Osteocyte (in vitro differentiated cells): ENCODE measurements at regions not wholly inside any gene's neighbourhood (a gene's known extent, or its start where the extent isn't known, plus 50 kb on each side); places are given as distances from the start of the nearest gene placed in this dataset.

ENCODE experiments used
- DNase-seq: peaks from one replicate; pipeline ENCODE4 v3.0.0; 2021; ENCODE audit warnings: mixed read lengths; ENCODE audit not compliant: unreplicated experiment; ENCODE audit errors: extremely low spot score
- H3K27ac Mint-ChIP-seq: one replicate; pipeline ENCODE4 v1.8.0; 2021; ENCODE audit warnings: mild to moderate bottlenecking, mixed read lengths; ENCODE audit not compliant: unreplicated experiment
- H3K27me3 Mint-ChIP-seq: one replicate; pipeline ENCODE4 v1.8.0; 2021; ENCODE audit warnings: mixed read lengths; ENCODE audit not compliant: unreplicated experiment
- H3K36me3 Mint-ChIP-seq: one replicate; pipeline ENCODE4 v1.8.0; 2021; ENCODE audit warnings: mixed read lengths; ENCODE audit not compliant: unreplicated experiment
- H3K4me1 Mint-ChIP-seq: one replicate; pipeline ENCODE4 v1.8.0; 2021; ENCODE audit warnings: mixed read lengths; ENCODE audit not compliant: unreplicated experiment
- H3K4me3 Mint-ChIP-seq: one replicate; pipeline ENCODE4 v1.8.0; 2021; ENCODE audit warnings: mild to moderate bottlenecking, moderate library complexity, mixed read lengths; ENCODE audit not compliant: unreplicated experiment
- H3K9me3 Mint-ChIP-seq: one replicate; pipeline ENCODE4 v1.8.0; 2021; ENCODE audit warnings: mixed read lengths; ENCODE audit not compliant: unreplicated experiment
- CTCF ChIP-seq: fragments of 200-600 bp; sonication (generic); IDR thresholded peaks from 2 replicates; pipeline ENCODE4 v1.5.0; 2021; ENCODE audit warnings: antibody characterized with exemption, mild to moderate bottlenecking, moderate library complexity

GRCh38 chr1:95578462-95578861, 344.5 kb downstream of the RWDD3 start:
- Mint-ChIP-seq H3K36me3 (no peaks in the 10 kb centered on the region), H3K4me1 (no peaks in the 10 kb centered on the region), H3K27me3 (no peaks in the 10 kb centered on the region), H3K4me3 (no peak overlapping the region), H3K27ac (no peak overlapping the region), H3K9me3 (no peaks in the 10 kb centered on the region)
- no peak for TF ChIP-seq CTCF
- no peak for DNase-seq

- H3K36me3 Mint-ChIP-seq: no peaks in the 10 kb centered on the region
- no peaks in the 10 kb centered on the region for H3K9me3 Mint-ChIP-seq
- DNase-seq: no peak
- no peak for TF ChIP-seq CTCF
- no peak overlapping the region for H3K4me3 Mint-ChIP-seq
- H3K27ac Mint-ChIP-seq: no peak overlapping the region
- no peaks in the 10 kb centered on the region for H3K4me1 Mint-ChIP-seq
- H3K27me3 Mint-ChIP-seq: no peaks in the 10 kb centered on the region
Measured at GRCh38 chr1:95582191-95582590, 348.2 kb downstream of the RWDD3 start.

- Mint-ChIP-seq H3K4me1 (no peaks in the 10 kb centered on the region), H3K4me3 (no peak overlapping the region), H3K36me3 (no peaks in the 10 kb centered on the region), H3K9me3 (no peaks in the 10 kb centered on the region), H3K27ac (no peak overlapping the region), H3K27me3 (no peaks in the 10 kb centered on the region)
- TF ChIP-seq CTCF: no peak
- DNase-seq: no peak
Measured at GRCh38 chr1:95582746-95583145, 348.7 kb downstream of the RWDD3 start.

- TF ChIP-seq CTCF: no peak
- Mint-ChIP-seq H3K9me3 (no peaks in the 10 kb centered on the region), H3K4me3 (no peak overlapping the region), H3K27ac (no peak overlapping the region), H3K4me1 (no peaks in the 10 kb centered on the region), H3K36me3 (no peaks in the 10 kb centered on the region), H3K27me3 (no peaks in the 10 kb centered on the region)
- no peak for DNase-seq
Measured at GRCh38 chr1:95583661-95584210, 349.7 kb downstream of the RWDD3 start.

- Mint-ChIP-seq H3K27ac (no peak overlapping the region), H3K4me3 (no peak overlapping the region), H3K27me3 (no peaks in the 10 kb centered on the region), H3K4me1 (no peaks in the 10 kb centered on the region), H3K9me3 (no peaks in the 10 kb centered on the region), H3K36me3 (no peaks in the 10 kb centered on the region)
- TF ChIP-seq CTCF: no peak
- DNase-seq: no peak
Measured at GRCh38 chr1:95584315-95584714, 350.3 kb downstream of the RWDD3 start.
